HUES6 (cell line): ENCODE measurements at regions not wholly inside any gene's neighbourhood (a gene's known extent, or its start where the extent isn't known, plus 50 kb on each side); places are given as distances from the start of the nearest gene placed in this dataset.
A peak's percentile ranks its signal among the peaks of the same experiment; 100 is the strongest.

Source experiments
- H3K27ac ChIP-seq: 2 replicates; pipeline ENCODE4 v1.7.0; 2013; ENCODE audit warnings: low read depth, mild to moderate bottlenecking, low read length, inconsistent platforms
- H3K27me3 ChIP-seq: 2 replicates; pipeline ENCODE4 v1.6.1; 2013; ENCODE audit warnings: low read length; ENCODE audit not compliant: control insufficient read depth, insufficient read depth
- H3K36me3 ChIP-seq: 2 replicates; pipeline ENCODE4 v1.6.1; 2013; ENCODE audit warnings: low read length; ENCODE audit not compliant: control insufficient read depth, insufficient read depth
- H3K4me1 ChIP-seq: 2 replicates; pipeline ENCODE4 v1.6.1; 2013; ENCODE audit warnings: low read length; ENCODE audit not compliant: control insufficient read depth, insufficient read depth
- H3K4me3 ChIP-seq: 2 replicates; pipeline ENCODE4 v1.5.1; 2013; ENCODE audit warnings: low read depth, low read length
- H3K9ac ChIP-seq: one replicate; pipeline ENCODE4 v1.6.1; 2013; ENCODE audit warnings: mild to moderate bottlenecking, low read length
- H3K9me3 ChIP-seq: 2 replicates; pipeline ENCODE4 v1.6.1; 2013; ENCODE audit warnings: low read depth, low read length; ENCODE audit not compliant: control insufficient read depth, insufficient read depth

GRCh38 chr2:7887441-7887840 lies 794.4 kb upstream of the ID2 start:
- no peaks in the 10 kb centered on the region for H3K27me3 ChIP-seq
- H3K4me1 ChIP-seq: peaks cover 59% of the 10 kb centered on the region
- H3K36me3 ChIP-seq: peaks cover 86% of the 10 kb centered on the region

GRCh38 chr2:7888876-7889275 lies 793.0 kb upstream of the ID2 start:
- H3K27ac ChIP-seq: peak overlapping the region; percentile 49
- peaks cover 59% of the 10 kb centered on the region for H3K4me1 ChIP-seq
- H3K4me3 ChIP-seq: no peak overlapping the region
- peaks cover 4% of the 10 kb centered on the region; the same call in 1 of the 2 replicates for H3K9me3 ChIP-seq
- H3K9ac ChIP-seq: no peak overlapping the region
- no peaks in the 10 kb centered on the region for H3K27me3 ChIP-seq
- peaks cover 74% of the 10 kb centered on the region for H3K36me3 ChIP-seq

More at GRCh38 chr2:7887441-7887840, 794.4 kb upstream of the ID2 start:
- Histone ChIP-seq H3K9ac (no peak overlapping the region), H3K9me3 (peaks cover 4% of the 10 kb centered on the region; the same call in 1 of the 2 replicates), H3K4me3 (no peak overlapping the region), H3K27ac (no peak overlapping the region)

- H3K4me1 ChIP-seq: peaks cover 57% of the 10 kb centered on the region
- peak overlapping the region; percentile 82; the same call in 1 of the 2 replicates for H3K27ac ChIP-seq
- peaks cover 4% of the 10 kb centered on the region; the same call in 1 of the 2 replicates for H3K9me3 ChIP-seq
- H3K9ac ChIP-seq: no peak overlapping the region
- no peaks in the 10 kb centered on the region for H3K27me3 ChIP-seq
- no peak overlapping the region for H3K4me3 ChIP-seq
- H3K36me3 ChIP-seq: peaks cover 54% of the 10 kb centered on the region
Observed at GRCh38 chr2:7891312-7891711, 790.5 kb upstream of the ID2 start.

- peaks cover 40% of the 10 kb centered on the region for H3K4me1 ChIP-seq
- H3K9me3 ChIP-seq: peaks cover 4% of the 10 kb centered on the region; the same call in 1 of the 2 replicates
- H3K9ac ChIP-seq: no peak overlapping the region
- H3K27me3 ChIP-seq: no peaks in the 10 kb centered on the region
- peaks cover 17% of the 10 kb centered on the region for H3K36me3 ChIP-seq
- H3K27ac ChIP-seq: no peak overlapping the region
- no peak overlapping the region for H3K4me3 ChIP-seq
Observed at GRCh38 chr2:7895289-7895688, 786.6 kb upstream of the ID2 start.

- Histone ChIP-seq H3K36me3 (peaks cover 13% of the 10 kb centered on the region), H3K4me3 (no peak overlapping the region)
Observed at GRCh38 chr2:7896940-7897487, 784.8 kb upstream of the ID2 start.

GRCh38 chr2:7899241-7899640 lies 782.6 kb upstream of the ID2 start:
- Histone ChIP-seq H3K4me3 (no peak overlapping the region), H3K36me3 (peaks cover 4% of the 10 kb centered on the region; the same call in 1 of the 2 replicates), H3K27ac (peak overlapping the region; percentile 57; the same call in 1 of the 2 replicates), H3K27me3 (no peaks in the 10 kb centered on the region), H3K9ac (no peak overlapping the region), H3K4me1 (peaks cover 34% of the 10 kb centered on the region), H3K9me3 (no peaks in the 10 kb centered on the region)

More at GRCh38 chr2:7896940-7897487, 784.8 kb upstream of the ID2 start:
- Histone ChIP-seq H3K9me3 (peaks cover 1% of the 10 kb centered on the region; the same call in 1 of the 2 replicates), H3K4me1 (peaks cover 34% of the 10 kb centered on the region), H3K9ac (no peak overlapping the region), H3K27ac (no peak overlapping the region), H3K27me3 (no peaks in the 10 kb centered on the region)

GRCh38 chr2:7899923-7900322 lies 781.9 kb upstream of the ID2 start:
- no peak overlapping the region for H3K9ac ChIP-seq
- H3K4me1 ChIP-seq: peaks cover 34% of the 10 kb centered on the region
- no peaks in the 10 kb centered on the region for H3K9me3 ChIP-seq
- peaks cover 4% of the 10 kb centered on the region; the same call in 1 of the 2 replicates for H3K36me3 ChIP-seq
- peak overlapping the region; percentile 57; the same call in 1 of the 2 replicates for H3K27ac ChIP-seq
- no peaks in the 10 kb centered on the region for H3K27me3 ChIP-seq
- no peak overlapping the region for H3K4me3 ChIP-seq

GRCh38 chr2:7900593-7900992 lies 781.3 kb upstream of the ID2 start:
- no peak overlapping the region for H3K9ac ChIP-seq
- peaks cover 4% of the 10 kb centered on the region; the same call in 1 of the 2 replicates for H3K36me3 ChIP-seq
- H3K27me3 ChIP-seq: no peaks in the 10 kb centered on the region
- no peak overlapping the region for H3K4me3 ChIP-seq
- no peak overlapping the region for H3K27ac ChIP-seq
- peaks cover 28% of the 10 kb centered on the region for H3K4me1 ChIP-seq
- H3K9me3 ChIP-seq: no peaks in the 10 kb centered on the region

GRCh38 chr2:7902251-7902765 lies 779.5 kb upstream of the ID2 start:
- peaks cover 26% of the 10 kb centered on the region for H3K4me1 ChIP-seq

GRCh38 chr2:7904319-7904718 lies 777.5 kb upstream of the ID2 start:
- Histone ChIP-seq H3K4me1 (peaks cover 15% of the 10 kb centered on the region), H3K36me3 (peaks cover 4% of the 10 kb centered on the region; the same call in 1 of the 2 replicates), H3K9me3 (no peaks in the 10 kb centered on the region), H3K9ac (no peak overlapping the region), H3K27me3 (no peaks in the 10 kb centered on the region), H3K4me3 (no peak overlapping the region), H3K27ac (no peak overlapping the region)

More at GRCh38 chr2:7902251-7902765, 779.5 kb upstream of the ID2 start:
- Histone ChIP-seq H3K4me3 (no peak overlapping the region), H3K9ac (no peak overlapping the region), H3K36me3 (peaks cover 4% of the 10 kb centered on the region; the same call in 1 of the 2 replicates), H3K27ac (no peak overlapping the region), H3K9me3 (no peaks in the 10 kb centered on the region), H3K27me3 (no peaks in the 10 kb centered on the region)

GRCh38 chr2:7905756-7906155 lies 776.1 kb upstream of the ID2 start:
- peaks cover 2% of the 10 kb centered on the region; the same call in 1 of the 2 replicates for H3K36me3 ChIP-seq
- H3K4me3 ChIP-seq: no peak overlapping the region
- H3K9me3 ChIP-seq: no peaks in the 10 kb centered on the region
- H3K9ac ChIP-seq: no peak overlapping the region
- H3K4me1 ChIP-seq: peaks cover 1% of the 10 kb centered on the region; the same call in 1 of the 2 replicates
- no peak overlapping the region for H3K27ac ChIP-seq
- H3K27me3 ChIP-seq: no peaks in the 10 kb centered on the region
